ENCODE measurements at regions not wholly inside any gene's neighbourhood (a gene's known extent, or its start where the extent isn't known, plus 50 kb on each side); places are given as distances from the start of the nearest gene placed in this dataset.

DNA sequence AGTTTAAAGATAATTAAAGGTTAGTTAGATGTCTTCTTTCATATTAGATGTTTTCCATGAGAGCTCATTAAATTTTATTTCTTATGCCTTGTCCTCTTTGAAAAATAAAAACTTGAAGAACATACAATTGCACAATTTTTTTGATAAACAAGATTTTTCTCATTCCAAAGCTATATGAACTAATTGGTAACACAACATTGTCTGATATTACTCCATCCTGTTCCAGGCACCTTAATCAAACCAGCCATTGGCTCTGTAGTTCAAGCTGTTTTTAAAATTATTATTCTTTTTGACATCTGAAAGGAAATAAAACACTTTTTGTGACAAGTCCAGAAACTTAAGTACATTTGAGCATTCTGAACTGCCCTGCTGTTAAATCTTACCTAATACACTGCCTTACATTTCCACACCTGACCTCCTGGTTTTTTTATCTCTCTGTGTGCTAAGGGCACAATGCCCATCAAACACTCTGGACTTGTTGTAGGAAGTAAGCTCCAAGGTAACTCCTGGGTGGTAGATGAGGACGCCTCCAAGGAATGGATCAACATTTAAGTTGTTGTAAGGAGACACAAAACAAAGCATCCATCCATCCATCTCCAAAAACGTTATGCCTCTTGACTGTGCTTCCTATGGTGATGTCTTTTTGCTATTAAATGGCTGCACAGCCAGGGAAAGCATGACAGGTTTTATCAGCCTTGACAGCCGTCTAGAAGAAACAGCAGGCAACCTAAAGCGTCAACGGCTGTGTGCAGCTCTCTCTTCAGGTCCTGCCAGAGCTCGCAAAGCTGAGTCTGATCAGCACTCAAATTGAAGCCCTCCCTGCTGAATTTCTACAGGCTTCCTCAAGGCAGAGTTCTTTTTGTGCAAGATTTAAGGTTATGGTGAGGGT is 449.9 kb upstream of the FLRT2 start:
- no peak overlapping the region for H3K27ac ChIP-seq (ENCODE audit: low read depth, low read length)
- CTCF ChIA-PET, result no interaction called here
- POLR2A ChIA-PET, result interaction anchor here (0.6 kb wide), 1 partner anchor 23 kb away, joined by 4 read pairs; no protein-coding TSS in a partner anchor
- no peak overlapping the region for H3K27ac Mint-ChIP-seq
- peaks cover 0 to 13% (median 4%) of the 10 kb centered on the region in 11 donors for H3K9me3 Mint-ChIP-seq
- no peaks in the 10 kb centered on the region for H3K27me3 ChIP-seq (ENCODE audit: control insufficient read depth in 2 of 2, insufficient read depth in 2 of 2, low read length in 2 of 2)
- intact Hi-C loops (cut with micrococcal nuclease), result no loop called here
- ATAC-seq, result no peak
- no peak overlapping the region for H3K4me3 Mint-ChIP-seq
- no peaks in the 10 kb centered on the region for H3K4me1 ChIP-seq (ENCODE audit: control insufficient read depth in 2 of 2, insufficient read depth in 2 of 2, low read length in 2 of 2)
- DNase-seq, result no peak
- no peaks in the 10 kb centered on the region for H3K4me1 Mint-ChIP-seq
- H3K9me3 ChIP-seq (ENCODE audit: control insufficient read depth in 2 of 3, low read length in 3 of 3), result no peaks in the 10 kb centered on the region
- no peaks in the 10 kb centered on the region for H3K36me3 ChIP-seq (ENCODE audit: control insufficient read depth in 2 of 3, insufficient read depth in 3 of 3, low read length in 3 of 3)
- H3K4me3 ChIP-seq (ENCODE audit: low read length), result no peak overlapping the region
- H3K36me3 Mint-ChIP-seq, result no peaks in the 10 kb centered on the region
- H3K27me3 Mint-ChIP-seq, result no peaks in the 10 kb centered on the region

- H3K27ac Mint-ChIP-seq, result no peak overlapping the region
- no peak overlapping the region for H3K4me3 ChIP-seq (ENCODE audit: low read length)
Observed at GRCh38 chr14:85084344-85084743, 445.6 kb upstream of the FLRT2 start.

GRCh38 chr14:85085981-85086380 is 444.0 kb upstream of the FLRT2 start:
- no peak for DNase-seq
- POLR2A ChIA-PET, result no interaction called here
- H3K4me1 ChIP-seq (ENCODE audit: control insufficient read depth in 2 of 2, insufficient read depth in 2 of 2, low read length in 2 of 2), result no peaks in the 10 kb centered on the region
- no peak overlapping the region for H3K4me3 ChIP-seq (ENCODE audit: low read length)
- intact Hi-C loops (cut with micrococcal nuclease), result no loop called here
- Mint-ChIP-seq H3K36me3 (no peaks in the 10 kb centered on the region), H3K4me1 (no peaks in the 10 kb centered on the region), H3K27ac (no peak overlapping the region), H3K27me3 (no peaks in the 10 kb centered on the region), H3K9me3 (peaks cover 0 to 11% (median 4%) of the 10 kb centered on the region in 11 donors), H3K4me3 (no peak overlapping the region)
- no peak for ATAC-seq
- no peaks in the 10 kb centered on the region for H3K9me3 ChIP-seq (ENCODE audit: control insufficient read depth in 2 of 3, low read length in 3 of 3)
- no peaks in the 10 kb centered on the region for H3K27me3 ChIP-seq (ENCODE audit: control insufficient read depth in 2 of 2, insufficient read depth in 2 of 2, low read length in 2 of 2)
- CTCF ChIA-PET, result no interaction called here
- H3K36me3 ChIP-seq (ENCODE audit: control insufficient read depth in 2 of 3, insufficient read depth in 3 of 3, low read length in 3 of 3), result no peaks in the 10 kb centered on the region
- H3K27ac ChIP-seq (ENCODE audit: low read depth, low read length), result no peak overlapping the region

More at GRCh38 chr14:85084344-85084743, 445.6 kb upstream of the FLRT2 start:
- Histone ChIP-seq H3K27ac (ENCODE audit: low read depth, low read length) (no peak overlapping the region), H3K9me3 (ENCODE audit: control insufficient read depth in 2 of 3, low read length in 3 of 3) (no peaks in the 10 kb centered on the region), H3K36me3 (ENCODE audit: control insufficient read depth in 2 of 3, insufficient read depth in 3 of 3, low read length in 3 of 3) (no peaks in the 10 kb centered on the region), H3K27me3 (ENCODE audit: control insufficient read depth in 2 of 2, insufficient read depth in 2 of 2, low read length in 2 of 2) (no peaks in the 10 kb centered on the region), H3K4me1 (ENCODE audit: control insufficient read depth in 2 of 2, insufficient read depth in 2 of 2, low read length in 2 of 2) (no peaks in the 10 kb centered on the region)
- no peaks in the 10 kb centered on the region for H3K36me3 Mint-ChIP-seq
- ChIA-PET CTCF (no interaction called here), POLR2A (no interaction called here)
- no peak overlapping the region for H3K4me3 Mint-ChIP-seq
- H3K9me3 Mint-ChIP-seq, result peaks cover 0 to 13% (median 4%) of the 10 kb centered on the region in 11 donors
- no peak for DNase-seq
- no peaks in the 10 kb centered on the region for H3K4me1 Mint-ChIP-seq
- ATAC-seq, result no peak
- no peaks in the 10 kb centered on the region for H3K27me3 Mint-ChIP-seq
- intact Hi-C loops (cut with micrococcal nuclease), result no loop called here

DNA sequence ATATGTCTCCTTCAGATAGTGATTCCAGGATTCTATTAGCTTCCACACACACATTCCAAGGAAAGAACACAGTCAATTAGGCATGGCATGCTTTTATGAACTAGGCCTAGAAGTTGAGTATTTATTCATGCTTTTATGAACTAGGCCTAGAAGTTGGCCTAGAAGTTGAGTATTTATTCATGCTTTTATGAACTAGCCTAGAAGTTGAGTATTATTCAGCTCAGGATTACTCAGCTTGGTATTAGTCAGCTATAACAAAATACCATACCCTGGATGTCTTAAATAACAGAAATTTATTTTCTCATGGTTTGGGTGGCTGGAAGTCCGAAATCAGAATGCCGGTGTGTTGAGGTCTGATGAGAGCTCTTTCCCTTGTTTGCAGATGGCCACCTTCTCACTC is 442.7 kb upstream of the FLRT2 start:
- Histone ChIP-seq H3K4me3 (ENCODE audit: low read length) (no peak overlapping the region), H3K27ac (ENCODE audit: low read depth, low read length) (no peak overlapping the region), H3K9me3 (ENCODE audit: control insufficient read depth in 2 of 3, low read length in 3 of 3) (no peaks in the 10 kb centered on the region), H3K4me1 (ENCODE audit: control insufficient read depth in 2 of 2, insufficient read depth in 2 of 2, low read length in 2 of 2) (no peaks in the 10 kb centered on the region), H3K36me3 (ENCODE audit: control insufficient read depth in 2 of 3, insufficient read depth in 3 of 3, low read length in 3 of 3) (no peaks in the 10 kb centered on the region), H3K27me3 (ENCODE audit: control insufficient read depth in 2 of 2, insufficient read depth in 2 of 2, low read length in 2 of 2) (no peaks in the 10 kb centered on the region)
- Mint-ChIP-seq H3K27ac (no peak overlapping the region), H3K4me1 (no peaks in the 10 kb centered on the region), H3K36me3 (no peaks in the 10 kb centered on the region), H3K27me3 (no peaks in the 10 kb centered on the region), H3K4me3 (no peak overlapping the region), H3K9me3 (peaks cover 0 to 6% (median 1%) of the 10 kb centered on the region in 11 donors)
- intact Hi-C loops (cut with micrococcal nuclease), result no loop called here
- CTCF ChIA-PET, result no interaction called here
- DNase-seq (no peak), ATAC-seq (no peak)
- POLR2A ChIA-PET, result no interaction called here

- no peaks in the 10 kb centered on the region for H3K36me3 Mint-ChIP-seq
- H3K27ac ChIP-seq (ENCODE audit: low read depth, low read length), result no peak overlapping the region
- no peaks in the 10 kb centered on the region for H3K36me3 ChIP-seq (ENCODE audit: control insufficient read depth in 2 of 3, insufficient read depth in 3 of 3, low read length in 3 of 3)
- no peak for DNase-seq
- no peaks in the 10 kb centered on the region for H3K9me3 ChIP-seq (ENCODE audit: control insufficient read depth in 2 of 3, low read length in 3 of 3)
- H3K4me1 ChIP-seq (ENCODE audit: control insufficient read depth in 2 of 2, insufficient read depth in 2 of 2, low read length in 2 of 2), result no peaks in the 10 kb centered on the region
- H3K4me3 ChIP-seq (ENCODE audit: low read length), result no peak overlapping the region
- no peaks in the 10 kb centered on the region for H3K27me3 Mint-ChIP-seq
- intact Hi-C loops (cut with micrococcal nuclease), result no loop called here
- peaks cover 0 to 4% (median 1%) of the 10 kb centered on the region in 11 donors for H3K9me3 Mint-ChIP-seq
- POLR2A ChIA-PET, result no interaction called here
- no peak for ATAC-seq
- no peaks in the 10 kb centered on the region for H3K27me3 ChIP-seq (ENCODE audit: control insufficient read depth in 2 of 2, insufficient read depth in 2 of 2, low read length in 2 of 2)
- no peak overlapping the region for H3K4me3 Mint-ChIP-seq
- CTCF ChIA-PET, result no interaction called here
- no peak overlapping the region for H3K27ac Mint-ChIP-seq
- H3K4me1 Mint-ChIP-seq, result no peaks in the 10 kb centered on the region
Observed at GRCh38 chr14:85088192-85088591, 441.8 kb upstream of the FLRT2 start.

DNA sequence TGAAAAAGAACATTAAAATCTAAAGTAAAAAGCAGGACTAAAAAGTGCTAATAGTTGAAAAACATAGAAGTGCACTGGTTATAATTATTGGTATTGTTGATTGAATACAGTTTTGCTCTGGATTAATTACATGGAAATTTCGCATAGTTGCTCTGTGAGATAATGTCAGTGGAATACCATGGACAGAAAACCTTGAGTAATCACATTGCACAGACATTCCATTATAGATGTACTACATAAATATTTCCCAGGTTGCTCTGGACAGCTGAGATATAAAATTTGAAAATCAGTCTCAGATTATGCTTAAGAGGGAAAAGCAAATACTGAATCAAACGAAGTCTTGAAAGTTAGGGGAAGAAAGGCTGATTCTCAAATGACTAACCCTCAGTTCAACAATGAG is 439.3 kb upstream of the FLRT2 start:
- Histone ChIP-seq H3K27ac (ENCODE audit: low read depth, low read length) (no peak overlapping the region), H3K9me3 (ENCODE audit: control insufficient read depth in 2 of 3, low read length in 3 of 3) (no peaks in the 10 kb centered on the region), H3K36me3 (ENCODE audit: control insufficient read depth in 2 of 3, insufficient read depth in 3 of 3, low read length in 3 of 3) (no peaks in the 10 kb centered on the region), H3K27me3 (ENCODE audit: control insufficient read depth in 2 of 2, insufficient read depth in 2 of 2, low read length in 2 of 2) (no peaks in the 10 kb centered on the region), H3K4me1 (ENCODE audit: control insufficient read depth in 2 of 2, insufficient read depth in 2 of 2, low read length in 2 of 2) (no peaks in the 10 kb centered on the region), H3K4me3 (ENCODE audit: low read length) (no peak overlapping the region)
- Mint-ChIP-seq H3K27me3 (no peaks in the 10 kb centered on the region), H3K36me3 (no peaks in the 10 kb centered on the region), H3K27ac (no peak overlapping the region), H3K4me3 (no peak overlapping the region), H3K4me1 (no peaks in the 10 kb centered on the region), H3K9me3 (peaks cover 0 to 12% (median 1%) of the 10 kb centered on the region in 11 donors)
- POLR2A ChIA-PET, result no interaction called here
- no peak for ATAC-seq
- intact Hi-C loops (cut with micrococcal nuclease), result no loop called here
- no peak for DNase-seq
- CTCF ChIA-PET, result no interaction called here

DNA sequence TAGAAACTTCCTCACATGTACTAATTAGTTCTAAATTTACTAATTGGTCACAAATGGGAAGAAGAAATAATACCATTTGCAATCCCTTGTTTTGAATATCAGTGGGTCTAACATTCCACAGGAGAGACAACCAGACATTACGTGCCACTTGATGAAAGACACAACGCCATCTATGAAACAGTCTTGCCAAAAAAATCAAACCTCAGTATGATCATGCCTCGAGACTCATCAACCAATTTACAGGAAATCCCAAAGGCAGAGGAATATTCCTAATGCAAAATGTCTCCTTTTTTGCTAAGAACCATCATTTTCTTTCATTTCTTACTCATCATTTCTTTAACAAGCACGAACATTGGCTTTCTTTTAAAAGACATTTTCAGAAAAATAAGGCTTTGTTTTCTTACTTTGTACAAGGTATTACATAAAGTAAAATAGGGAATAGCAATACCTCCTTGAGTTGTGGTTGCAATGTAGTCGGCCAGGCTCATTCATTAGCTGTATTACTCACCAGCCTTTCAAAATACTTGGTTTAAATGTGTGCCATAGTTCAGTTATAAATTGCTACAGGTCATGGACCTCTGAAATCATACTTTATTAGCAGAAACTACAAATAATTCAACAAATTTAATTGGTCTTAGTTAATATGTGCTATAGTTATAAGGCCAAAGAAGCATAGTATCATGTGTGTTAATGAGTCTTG is 436.2 kb upstream of the FLRT2 start:
- CTCF ChIA-PET, result no interaction called here
- ATAC-seq, result no peak

More for the DNA sequence above, 436.2 kb upstream of the FLRT2 start:
- Mint-ChIP-seq H3K27ac (no peak overlapping the region), H3K36me3 (no peaks in the 10 kb centered on the region), H3K4me3 (no peak overlapping the region), H3K9me3 (peaks cover 0 to 19% (median 0%) of the 10 kb centered on the region in 11 donors), H3K27me3 (no peaks in the 10 kb centered on the region), H3K4me1 (no peaks in the 10 kb centered on the region)
- no peak overlapping the region for H3K27ac ChIP-seq (ENCODE audit: low read depth, low read length)
- no peak overlapping the region for H3K4me3 ChIP-seq (ENCODE audit: low read length)
- POLR2A ChIA-PET, result no interaction called here
- DNase-seq, result no peak
- no peaks in the 10 kb centered on the region for H3K9me3 ChIP-seq (ENCODE audit: control insufficient read depth in 2 of 3, low read length in 3 of 3)
- intact Hi-C loops (cut with micrococcal nuclease), result no loop called here
- H3K27me3 ChIP-seq (ENCODE audit: control insufficient read depth in 2 of 2, insufficient read depth in 2 of 2, low read length in 2 of 2), result no peaks in the 10 kb centered on the region
- no peaks in the 10 kb centered on the region for H3K36me3 ChIP-seq (ENCODE audit: control insufficient read depth in 2 of 3, insufficient read depth in 3 of 3, low read length in 3 of 3)
- H3K4me1 ChIP-seq (ENCODE audit: control insufficient read depth in 2 of 2, insufficient read depth in 2 of 2, low read length in 2 of 2), result no peaks in the 10 kb centered on the region

All from naive thymus-derived CD4-positive, alpha-beta T cell (primary cell).